ENCODE measurements at regions not wholly inside any gene's neighbourhood (a gene's known extent, or its start where the extent isn't known, plus 50 kb on each side); places are given as distances from the start of the nearest gene placed in this dataset.

- H3K9me3 Mint-ChIP-seq (ENCODE audit: low read depth), result no peaks in the 10 kb centered on the region
- H3K4me3 Mint-ChIP-seq (ENCODE audit: low read depth), result no peak overlapping the region
- no peak overlapping the region for H3K27ac Mint-ChIP-seq
- TF ChIP-seq, protein P1, sequence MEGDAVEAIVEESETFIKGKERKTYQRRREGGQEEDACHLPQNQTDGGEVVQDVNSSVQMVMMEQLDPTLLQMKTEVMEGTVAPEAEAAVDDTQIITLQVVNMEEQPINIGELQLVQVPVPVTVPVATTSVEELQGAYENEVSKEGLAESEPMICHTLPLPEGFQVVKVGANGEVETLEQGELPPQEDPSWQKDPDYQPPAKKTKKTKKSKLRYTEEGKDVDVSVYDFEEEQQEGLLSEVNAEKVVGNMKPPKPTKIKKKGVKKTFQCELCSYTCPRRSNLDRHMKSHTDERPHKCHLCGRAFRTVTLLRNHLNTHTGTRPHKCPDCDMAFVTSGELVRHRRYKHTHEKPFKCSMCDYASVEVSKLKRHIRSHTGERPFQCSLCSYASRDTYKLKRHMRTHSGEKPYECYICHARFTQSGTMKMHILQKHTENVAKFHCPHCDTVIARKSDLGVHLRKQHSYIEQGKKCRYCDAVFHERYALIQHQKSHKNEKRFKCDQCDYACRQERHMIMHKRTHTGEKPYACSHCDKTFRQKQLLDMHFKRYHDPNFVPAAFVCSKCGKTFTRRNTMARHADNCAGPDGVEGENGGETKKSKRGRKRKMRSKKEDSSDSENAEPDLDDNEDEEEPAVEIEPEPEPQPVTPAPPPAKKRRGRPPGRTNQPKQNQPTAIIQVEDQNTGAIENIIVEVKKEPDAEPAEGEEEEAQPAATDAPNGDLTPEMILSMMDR (IDR thresholded peaks at IDR 0.05; ENCODE audit: unreplicated experiment), result no peak
- peaks cover 46% of the 10 kb centered on the region for H3K27me3 Mint-ChIP-seq
- H3K4me1 Mint-ChIP-seq (ENCODE audit: low read depth), result peaks cover 1% of the 10 kb centered on the region
- DNase-seq (ENCODE audit: low spot score, unreplicated experiment), result no peak
- H3K36me3 Mint-ChIP-seq (ENCODE audit: insufficient read depth), result no peaks in the 10 kb centered on the region
These were observed 217.6 kb downstream of the NDUFS4 start for GRCh38 chr5:53777864-53778618.

- TF ChIP-seq, protein P1 (IDR thresholded peaks at IDR 0.05; ENCODE audit: unreplicated experiment), result no peak
- Mint-ChIP-seq H3K9me3 (ENCODE audit: low read depth) (no peaks in the 10 kb centered on the region), H3K27ac (no peak overlapping the region), H3K36me3 (ENCODE audit: insufficient read depth) (no peaks in the 10 kb centered on the region), H3K4me3 (ENCODE audit: low read depth) (no peak overlapping the region), H3K4me1 (ENCODE audit: low read depth) (peaks cover 7% of the 10 kb centered on the region), H3K27me3 (peaks cover 49% of the 10 kb centered on the region)
- DNase-seq (ENCODE audit: low spot score, unreplicated experiment), result no peak
These were observed 219.1 kb downstream of the NDUFS4 start for GRCh38 chr5:53779541-53779981.

DNA sequence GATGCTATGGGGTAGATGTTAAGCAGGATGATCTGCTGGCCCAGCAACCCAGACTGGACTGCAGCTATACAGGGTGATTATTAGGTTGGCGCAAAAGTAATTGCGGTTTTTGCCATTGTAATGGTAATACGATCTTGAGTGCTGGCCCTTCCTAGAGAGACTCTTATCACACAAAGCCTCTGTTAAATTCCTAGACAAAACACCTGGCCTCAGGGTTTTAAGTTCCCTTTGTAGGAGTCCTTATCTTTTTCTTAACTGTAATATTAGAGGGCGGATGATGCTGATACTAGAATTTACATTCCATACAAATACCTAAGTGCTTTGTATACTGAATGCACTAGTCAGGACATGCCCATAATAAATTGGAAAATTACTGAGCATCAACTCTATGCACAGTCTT is 222.2 kb downstream of the NDUFS4 start:
- H3K9me3 Mint-ChIP-seq (ENCODE audit: low read depth), result no peaks in the 10 kb centered on the region
- no peak for DNase-seq (ENCODE audit: low spot score, unreplicated experiment)
- no peak overlapping the region for H3K4me3 Mint-ChIP-seq (ENCODE audit: low read depth)
- peaks cover 17% of the 10 kb centered on the region for H3K4me1 Mint-ChIP-seq (ENCODE audit: low read depth)
- no peaks in the 10 kb centered on the region for H3K36me3 Mint-ChIP-seq (ENCODE audit: insufficient read depth)
- H3K27ac Mint-ChIP-seq, result no peak overlapping the region
- H3K27me3 Mint-ChIP-seq, result peaks cover 65% of the 10 kb centered on the region
- TF ChIP-seq, protein P1 (IDR thresholded peaks at IDR 0.05; ENCODE audit: unreplicated experiment), result no peak

DNA sequence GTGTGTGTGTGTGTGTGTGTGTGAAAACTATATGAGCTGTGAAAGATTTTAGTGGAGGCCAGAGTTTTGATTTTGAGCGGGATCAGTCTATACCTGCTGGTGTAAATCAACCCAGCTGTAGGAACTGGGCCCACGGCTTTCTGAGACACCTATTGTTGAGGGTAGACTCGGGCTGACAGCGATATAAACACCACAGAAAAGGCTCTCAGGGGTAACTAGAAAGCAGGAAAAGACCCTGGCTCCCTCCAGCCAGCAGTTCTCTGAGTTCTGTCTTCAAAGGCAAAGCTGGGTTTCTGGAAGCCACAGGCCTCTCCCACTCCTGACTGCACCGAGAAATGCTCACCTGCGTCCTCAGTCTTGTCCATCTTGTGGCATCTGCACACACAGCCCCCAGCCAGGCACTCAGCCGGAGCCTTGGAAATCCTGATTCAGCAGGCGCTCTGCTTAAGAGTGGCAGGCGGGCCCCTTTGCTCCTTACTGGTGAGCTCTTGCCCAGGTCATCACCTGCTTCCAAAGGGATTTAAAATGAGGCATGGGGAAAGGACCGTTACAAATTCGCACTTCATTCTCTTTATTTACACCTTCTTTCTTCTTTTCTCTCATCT is 223.3 kb downstream of the NDUFS4 start:
- Mint-ChIP-seq H3K36me3 (ENCODE audit: insufficient read depth) (peaks cover 1% of the 10 kb centered on the region), H3K4me1 (ENCODE audit: low read depth) (peaks cover 15% of the 10 kb centered on the region), H3K9me3 (ENCODE audit: low read depth) (peaks cover 6% of the 10 kb centered on the region), H3K27ac (peak overlapping the region; percentile 38), H3K27me3 (peaks cover 55% of the 10 kb centered on the region), H3K4me3 (ENCODE audit: low read depth) (no peak overlapping the region)
- TF ChIP-seq, protein P1 (IDR thresholded peaks at IDR 0.05; ENCODE audit: unreplicated experiment), result no peak
- no peak for DNase-seq (ENCODE audit: low spot score, unreplicated experiment)

- TF ChIP-seq, protein P1 (IDR thresholded peaks at IDR 0.05; ENCODE audit: unreplicated experiment), result no peak
- no peak for DNase-seq (ENCODE audit: low spot score, unreplicated experiment)
- Mint-ChIP-seq H3K4me1 (ENCODE audit: low read depth) (peaks cover 15% of the 10 kb centered on the region), H3K9me3 (ENCODE audit: low read depth) (peaks cover 6% of the 10 kb centered on the region), H3K36me3 (ENCODE audit: insufficient read depth) (peaks cover 1% of the 10 kb centered on the region), H3K27me3 (peaks cover 47% of the 10 kb centered on the region), H3K27ac (no peak overlapping the region), H3K4me3 (ENCODE audit: low read depth) (no peak overlapping the region)
These were observed 224.2 kb downstream of the NDUFS4 start for GRCh38 chr5:53784596-53784995.

Data from progenitor cell of endocrine pancreas (in vitro differentiated cells).